Activated CD4-positive, alpha-beta memory T cell treated with anti-CD3 and anti-CD28 coated beads, Interleukin-2, amount 10 ng/mL, durations not matched to agents 7 days and 5 days (primary cell): ENCODE measurements at regions not wholly inside any gene's neighbourhood (a gene's known extent, or its start where the extent isn't known, plus 50 kb on each side); places are given as distances from the start of the nearest gene placed in this dataset.
"Not testable (repeated sequence)": the region's sequence is repeated elsewhere in the genome, so short reads cannot be mapped to it uniquely, and the experiment has no call there.

Experiments
- CTCF ChIA-PET: fragments of 350-600 bp; sonication (Branson Sonifier 250); formaldehyde crosslinking; loops from one replicate; lab custom pipeline; 2021; ENCODE audit warnings: antibody characterized with exemption, inconsistent platforms; lab: Charles Lee
- POLR2A ChIA-PET: fragments of 350-600 bp; sonication (Branson Sonifier 250); formaldehyde crosslinking; loops from one replicate; lab custom pipeline; 2021; ENCODE audit warnings: antibody characterized with exemption; lab: Charles Lee
- DNase-seq: peaks from one replicate; pipeline ENCODE4 v3.0.0-alpha.2; 2020
- H3K27ac Mint-ChIP-seq: one replicate; pipeline ENCODE4 v1.8.0; 2021; ENCODE audit warnings: mild to moderate bottlenecking, mixed read lengths
- H3K27me3 Mint-ChIP-seq: one replicate; pipeline ENCODE4 v1.8.0; 2021; ENCODE audit warnings: mixed read lengths
- H3K36me3 Mint-ChIP-seq: one replicate; pipeline ENCODE4 v1.8.0; 2021; ENCODE audit warnings: low read depth, mixed read lengths
- H3K4me1 Mint-ChIP-seq: one replicate; pipeline ENCODE4 v1.8.0; 2021; ENCODE audit warnings: mixed read lengths
- H3K4me3 Mint-ChIP-seq: one replicate; pipeline ENCODE4 v1.8.0; 2021; ENCODE audit warnings: mild to moderate bottlenecking, mixed read lengths
- H3K9me3 Mint-ChIP-seq: one replicate; pipeline ENCODE4 v1.8.0; 2021; ENCODE audit warnings: mixed read lengths

- CTCF ChIA-PET = no interaction called here
Measured at GRCh38 chr3:73192036-73192738, 130.7 kb downstream of the EBLN2 start.

GRCh38 chr3:73193943-73194342, 132.5 kb downstream of the EBLN2 start:
- H3K9me3 Mint-ChIP-seq, H3K36me3 Mint-ChIP-seq, CTCF ChIA-PET, POLR2A ChIA-PET, DNase-seq, H3K27me3 Mint-ChIP-seq, H3K4me3 Mint-ChIP-seq, H3K4me1 Mint-ChIP-seq, H3K27ac Mint-ChIP-seq: not testable (repeated sequence)

More at GRCh38 chr3:73192036-73192738, 130.7 kb downstream of the EBLN2 start:
- Mint-ChIP-seq H3K4me3 (no peak overlapping the region), H3K9me3 (peaks cover 2% of the 10 kb centered on the region), H3K27ac (no peak overlapping the region), H3K36me3 (no peaks in the 10 kb centered on the region), H3K27me3 (no peaks in the 10 kb centered on the region), H3K4me1 (no peaks in the 10 kb centered on the region)
- DNase-seq = no peak
- POLR2A ChIA-PET = no interaction called here

- H3K4me1 Mint-ChIP-seq = no peaks in the 10 kb centered on the region
- CTCF ChIA-PET = no interaction called here
- no peak overlapping the region for H3K27ac Mint-ChIP-seq
- no peak overlapping the region for H3K4me3 Mint-ChIP-seq
- POLR2A ChIA-PET = no interaction called here
- H3K36me3 Mint-ChIP-seq = no peaks in the 10 kb centered on the region
- no peak for DNase-seq
- H3K9me3 Mint-ChIP-seq = peaks cover 2% of the 10 kb centered on the region
- no peaks in the 10 kb centered on the region for H3K27me3 Mint-ChIP-seq
Measured at GRCh38 chr3:73197187-73197586, 135.7 kb downstream of the EBLN2 start.

- no peak for DNase-seq
- Mint-ChIP-seq H3K4me3 (no peak overlapping the region), H3K36me3 (no peaks in the 10 kb centered on the region), H3K27ac (no peak overlapping the region), H3K4me1 (no peaks in the 10 kb centered on the region), H3K9me3 (no peaks in the 10 kb centered on the region), H3K27me3 (no peaks in the 10 kb centered on the region)
- ChIA-PET CTCF (no interaction called here), POLR2A (no interaction called here)
Measured at GRCh38 chr3:73203101-73203500, 141.6 kb downstream of the EBLN2 start.

GRCh38 chr3:73203633-73204032, 142.2 kb downstream of the EBLN2 start:
- H3K36me3 Mint-ChIP-seq = no peaks in the 10 kb centered on the region
- ChIA-PET POLR2A (interaction anchor here (0.6 kb wide), 1 partner anchor 147 kb away, joined by 3 read pairs; no protein-coding TSS in a partner anchor), CTCF (no interaction called here)
- H3K27ac Mint-ChIP-seq = no peak overlapping the region
- H3K9me3 Mint-ChIP-seq = no peaks in the 10 kb centered on the region
- H3K27me3 Mint-ChIP-seq = no peaks in the 10 kb centered on the region
- no peak for DNase-seq
- no peak overlapping the region for H3K4me3 Mint-ChIP-seq
- no peaks in the 10 kb centered on the region for H3K4me1 Mint-ChIP-seq

- DNase-seq = no peak
- Mint-ChIP-seq H3K27me3 (no peaks in the 10 kb centered on the region), H3K27ac (no peak overlapping the region), H3K4me1 (no peaks in the 10 kb centered on the region), H3K36me3 (no peaks in the 10 kb centered on the region), H3K9me3 (no peaks in the 10 kb centered on the region), H3K4me3 (no peak overlapping the region)
- CTCF ChIA-PET = no interaction called here
- POLR2A ChIA-PET = no interaction called here
Measured at GRCh38 chr3:73204841-73205240, 143.4 kb downstream of the EBLN2 start.

GRCh38 chr3:73206030-73206429, 144.6 kb downstream of the EBLN2 start:
- POLR2A ChIA-PET = no interaction called here
- Mint-ChIP-seq H3K27me3 (no peaks in the 10 kb centered on the region), H3K9me3 (no peaks in the 10 kb centered on the region), H3K27ac (no peak overlapping the region), H3K36me3 (no peaks in the 10 kb centered on the region), H3K4me1 (no peaks in the 10 kb centered on the region), H3K4me3 (no peak overlapping the region)
- CTCF ChIA-PET = no interaction called here
- DNase-seq = no peak

- H3K27me3 Mint-ChIP-seq = no peaks in the 10 kb centered on the region
- H3K4me3 Mint-ChIP-seq = no peak overlapping the region
- H3K4me1 Mint-ChIP-seq = no peaks in the 10 kb centered on the region
- CTCF ChIA-PET = interaction anchor here (0.6 kb wide), 1 partner anchor 241 kb away, joined by 3 read pairs; no protein-coding TSS in a partner anchor
- no peaks in the 10 kb centered on the region for H3K9me3 Mint-ChIP-seq
- DNase-seq = no peak
- H3K36me3 Mint-ChIP-seq = no peaks in the 10 kb centered on the region
- H3K27ac Mint-ChIP-seq = no peak overlapping the region
- POLR2A ChIA-PET = no interaction called here
Measured at GRCh38 chr3:73207946-73208440, 146.5 kb downstream of the EBLN2 start.

- no peaks in the 10 kb centered on the region for H3K36me3 Mint-ChIP-seq
- H3K4me3 Mint-ChIP-seq = no peak overlapping the region
- CTCF ChIA-PET = interaction anchor here (0.6 kb wide), 1 partner anchor 107 kb away, joined by 3 read pairs; no protein-coding TSS in a partner anchor
- no peak overlapping the region for H3K27ac Mint-ChIP-seq
- H3K27me3 Mint-ChIP-seq = no peaks in the 10 kb centered on the region
- POLR2A ChIA-PET = no interaction called here
- H3K4me1 Mint-ChIP-seq = no peaks in the 10 kb centered on the region
- no peak for DNase-seq
- no peaks in the 10 kb centered on the region for H3K9me3 Mint-ChIP-seq
Measured at GRCh38 chr3:73210759-73211158, 149.3 kb downstream of the EBLN2 start.

- H3K27me3 Mint-ChIP-seq = no peaks in the 10 kb centered on the region
- H3K4me1 Mint-ChIP-seq = no peaks in the 10 kb centered on the region
- no peaks in the 10 kb centered on the region for H3K9me3 Mint-ChIP-seq
- H3K4me3 Mint-ChIP-seq = no peak overlapping the region
- POLR2A ChIA-PET = no interaction called here
- H3K36me3 Mint-ChIP-seq = no peaks in the 10 kb centered on the region
- no peak overlapping the region for H3K27ac Mint-ChIP-seq
- CTCF ChIA-PET = no interaction called here
- DNase-seq = no peak
Measured at GRCh38 chr3:73212683-73213082, 151.2 kb downstream of the EBLN2 start.

- H3K27ac Mint-ChIP-seq = no peak overlapping the region
- no peak overlapping the region for H3K4me3 Mint-ChIP-seq
- H3K27me3 Mint-ChIP-seq = no peaks in the 10 kb centered on the region
- ChIA-PET POLR2A (no interaction called here), CTCF (no interaction called here)
- H3K9me3 Mint-ChIP-seq = no peaks in the 10 kb centered on the region
- no peaks in the 10 kb centered on the region for H3K36me3 Mint-ChIP-seq
- no peaks in the 10 kb centered on the region for H3K4me1 Mint-ChIP-seq
- no peak for DNase-seq
Measured at GRCh38 chr3:73213896-73214295, 152.4 kb downstream of the EBLN2 start.

GRCh38 chr3:73214846-73215245, 153.4 kb downstream of the EBLN2 start:
- peaks cover 2% of the 10 kb centered on the region for H3K27me3 Mint-ChIP-seq
- no peaks in the 10 kb centered on the region for H3K4me1 Mint-ChIP-seq
- no peaks in the 10 kb centered on the region for H3K9me3 Mint-ChIP-seq
- POLR2A ChIA-PET = no interaction called here
- no peaks in the 10 kb centered on the region for H3K36me3 Mint-ChIP-seq
- CTCF ChIA-PET = no interaction called here
- H3K4me3 Mint-ChIP-seq = no peak overlapping the region
- no peak overlapping the region for H3K27ac Mint-ChIP-seq
- no peak for DNase-seq

- no peaks in the 10 kb centered on the region for H3K4me1 Mint-ChIP-seq
- H3K36me3 Mint-ChIP-seq = no peaks in the 10 kb centered on the region
- CTCF ChIA-PET = no interaction called here
- H3K9me3 Mint-ChIP-seq = no peaks in the 10 kb centered on the region
- DNase-seq = no peak
- peaks cover 2% of the 10 kb centered on the region for H3K27me3 Mint-ChIP-seq
- H3K4me3 Mint-ChIP-seq = no peak overlapping the region
- POLR2A ChIA-PET = no interaction called here
- no peak overlapping the region for H3K27ac Mint-ChIP-seq
Measured at GRCh38 chr3:73215281-73215680, 153.8 kb downstream of the EBLN2 start.

GRCh38 chr3:73215901-73216300, 154.4 kb downstream of the EBLN2 start:
- Mint-ChIP-seq H3K27me3 (peaks cover 2% of the 10 kb centered on the region), H3K36me3 (no peaks in the 10 kb centered on the region), H3K27ac (no peak overlapping the region), H3K4me3 (no peak overlapping the region), H3K9me3 (no peaks in the 10 kb centered on the region), H3K4me1 (no peaks in the 10 kb centered on the region)
- ChIA-PET CTCF (no interaction called here), POLR2A (no interaction called here)
- DNase-seq = no peak
